ENCODE measurements at regions not wholly inside any gene's neighbourhood (a gene's known extent, or its start where the extent isn't known, plus 50 kb on each side); places are given as distances from the start of the nearest gene placed in this dataset.

GRCh38 chr19:34576292-34576691 is 94.7 kb downstream of the WTIP start (continued):
- TF ChIP-seq, protein P1, sequence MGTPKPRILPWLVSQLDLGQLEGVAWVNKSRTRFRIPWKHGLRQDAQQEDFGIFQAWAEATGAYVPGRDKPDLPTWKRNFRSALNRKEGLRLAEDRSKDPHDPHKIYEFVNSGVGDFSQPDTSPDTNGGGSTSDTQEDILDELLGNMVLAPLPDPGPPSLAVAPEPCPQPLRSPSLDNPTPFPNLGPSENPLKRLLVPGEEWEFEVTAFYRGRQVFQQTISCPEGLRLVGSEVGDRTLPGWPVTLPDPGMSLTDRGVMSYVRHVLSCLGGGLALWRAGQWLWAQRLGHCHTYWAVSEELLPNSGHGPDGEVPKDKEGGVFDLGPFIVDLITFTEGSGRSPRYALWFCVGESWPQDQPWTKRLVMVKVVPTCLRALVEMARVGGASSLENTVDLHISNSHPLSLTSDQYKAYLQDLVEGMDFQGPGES (IDR thresholded peaks at IDR 0.05; ENCODE audit: low read depth, low read length), result no peak
- TF ChIP-seq FOXJ3 (CRISPR knock-in tag; IDR thresholded peaks at IDR 0.05), result no peak
- TF ChIP-seq CHD2 (IDR thresholded peaks at IDR 0.05; ENCODE audit: low read length, partially characterized antibody), result no peak
- no peak for TF ChIP-seq FOXM1 (IDR thresholded peaks at IDR 0.05; ENCODE audit: low read depth)
- no peak for TF ChIP-seq GABPA (IDR thresholded peaks at IDR 0.05; ENCODE audit: low read depth)
- no peak for TF ChIP-seq SMC3 (IDR thresholded peaks at IDR 0.05; ENCODE audit: low read depth, low read length)
- TF ChIP-seq RCOR1 (IDR thresholded peaks at IDR 0.05; ENCODE audit: low read length), result no peak

GRCh38 chr19:34575206-34575605 is 93.6 kb downstream of the WTIP start:
- Histone ChIP-seq H3K27me3 (ENCODE audit: insufficient read depth) (no peaks in the 10 kb centered on the region), H3K4me2 (no peak overlapping the region), H3K36me3 (replicated peaks in 1 of 2; ENCODE audit: control insufficient read depth in 1 of 2, insufficient read depth in 2 of 2, low read length in 1 of 2) (no peaks in the 10 kb centered on the region), H3K9me2 (no peaks in the 10 kb centered on the region), H3K79me2 (ENCODE audit: insufficient read depth) (no peaks in the 10 kb centered on the region), H3K9ac (no peak overlapping the region), H4K20me1 (ENCODE audit: insufficient read depth) (no peaks in the 10 kb centered on the region), H3K4me3 (ENCODE audit: low read depth in 2 of 2, low read length in 1 of 2) (no peak overlapping the region), H2AFZ (ENCODE audit: low read depth) (no peak overlapping the region), H3K9me3 (no peaks in the 10 kb centered on the region), H3K27ac (ENCODE audit: low read depth in 2 of 2, low read length in 1 of 2) (no peak overlapping the region), H3K4me1 (ENCODE audit: control insufficient read depth in 1 of 2, insufficient read depth in 2 of 2, low read depth in 1 of 2, low read length in 1 of 2) (no peaks in the 10 kb centered on the region), H3F3A (replicated peaks; ENCODE audit: insufficient read depth) (no peaks in the 10 kb centered on the region)
- no peak for DNase-seq
- TF ChIP-seq MEF2A (IDR thresholded peaks at IDR 0.05; ENCODE audit: borderline replicate concordance, low read depth) (no peak), ZBTB33 (IDR thresholded peaks at IDR 0.05; ENCODE audit: borderline replicate concordance, low read depth) (no peak), EP300 (IDR thresholded peaks at IDR 0.05; ENCODE audit: borderline replicate concordance in 1 of 2, low read depth in 1 of 2, low read length in 1 of 2) (no peak), POLR2AphosphoS5 (IDR thresholded peaks at IDR 0.05; ENCODE audit: low read depth, low read length) (no peak), RAD21 (IDR thresholded peaks at IDR 0.05; ENCODE audit: low read length) (no peak), USF1 (IDR thresholded peaks at IDR 0.05; ENCODE audit: borderline replicate concordance, low read depth) (no peak), TEAD4 (IDR thresholded peaks at IDR 0.05; ENCODE audit: borderline replicate concordance, insufficient read depth) (no peak), SMC3 (IDR thresholded peaks at IDR 0.05; ENCODE audit: low read depth, low read length) (no peak), MAX (IDR thresholded peaks at IDR 0.05; ENCODE audit: low read depth) (no peak), FOXJ3 (CRISPR knock-in tag; IDR thresholded peaks at IDR 0.05) (no peak), USF2 (IDR thresholded peaks at IDR 0.05; ENCODE audit: borderline replicate concordance, low read depth, low read length) (no peak), RFX5 (IDR thresholded peaks at IDR 0.05; ENCODE audit: low read length) (no peak), ELF1 (IDR thresholded peaks at IDR 0.05) (no peak), GABPA (IDR thresholded peaks at IDR 0.05; ENCODE audit: low read depth) (no peak), CHD2 (IDR thresholded peaks at IDR 0.05; ENCODE audit: low read length, partially characterized antibody) (no peak), FOXM1 (IDR thresholded peaks at IDR 0.05; ENCODE audit: low read depth) (no peak), YY1 (IDR thresholded peaks at IDR 0.05; ENCODE audit: low read depth) (no peak)
- TF ChIP-seq, protein P2, sequence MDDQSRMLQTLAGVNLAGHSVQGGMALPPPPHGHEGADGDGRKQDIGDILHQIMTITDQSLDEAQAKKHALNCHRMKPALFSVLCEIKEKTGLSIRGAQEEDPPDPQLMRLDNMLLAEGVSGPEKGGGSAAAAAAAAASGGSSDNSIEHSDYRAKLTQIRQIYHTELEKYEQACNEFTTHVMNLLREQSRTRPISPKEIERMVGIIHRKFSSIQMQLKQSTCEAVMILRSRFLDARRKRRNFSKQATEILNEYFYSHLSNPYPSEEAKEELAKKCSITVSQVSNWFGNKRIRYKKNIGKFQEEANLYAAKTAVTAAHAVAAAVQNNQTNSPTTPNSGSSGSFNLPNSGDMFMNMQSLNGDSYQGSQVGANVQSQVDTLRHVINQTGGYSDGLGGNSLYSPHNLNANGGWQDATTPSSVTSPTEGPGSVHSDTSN (IDR thresholded peaks at IDR 0.05), result no peak
- TF ChIP-seq, protein P3, sequence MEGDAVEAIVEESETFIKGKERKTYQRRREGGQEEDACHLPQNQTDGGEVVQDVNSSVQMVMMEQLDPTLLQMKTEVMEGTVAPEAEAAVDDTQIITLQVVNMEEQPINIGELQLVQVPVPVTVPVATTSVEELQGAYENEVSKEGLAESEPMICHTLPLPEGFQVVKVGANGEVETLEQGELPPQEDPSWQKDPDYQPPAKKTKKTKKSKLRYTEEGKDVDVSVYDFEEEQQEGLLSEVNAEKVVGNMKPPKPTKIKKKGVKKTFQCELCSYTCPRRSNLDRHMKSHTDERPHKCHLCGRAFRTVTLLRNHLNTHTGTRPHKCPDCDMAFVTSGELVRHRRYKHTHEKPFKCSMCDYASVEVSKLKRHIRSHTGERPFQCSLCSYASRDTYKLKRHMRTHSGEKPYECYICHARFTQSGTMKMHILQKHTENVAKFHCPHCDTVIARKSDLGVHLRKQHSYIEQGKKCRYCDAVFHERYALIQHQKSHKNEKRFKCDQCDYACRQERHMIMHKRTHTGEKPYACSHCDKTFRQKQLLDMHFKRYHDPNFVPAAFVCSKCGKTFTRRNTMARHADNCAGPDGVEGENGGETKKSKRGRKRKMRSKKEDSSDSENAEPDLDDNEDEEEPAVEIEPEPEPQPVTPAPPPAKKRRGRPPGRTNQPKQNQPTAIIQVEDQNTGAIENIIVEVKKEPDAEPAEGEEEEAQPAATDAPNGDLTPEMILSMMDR (IDR thresholded peaks at IDR 0.05), result no peak
- TF ChIP-seq, protein P1 (IDR thresholded peaks at IDR 0.05; ENCODE audit: low read depth, low read length), result no peak
- ChIA-PET CTCF (no interaction called here), POLR2A (no interaction called here)
- WGBS (ENCODE audit: low lambda C conversion rate), result 53% methylated on average over 15 of the region's 20 CpGs
